ENCODE measurements at regions not wholly inside any gene's neighbourhood (a gene's known extent, or its start where the extent isn't known, plus 50 kb on each side); places are given as distances from the start of the nearest gene placed in this dataset.

- DNase-seq, result no peak
Observed at GRCh38 chr6:147095316-147095715, 108.9 kb upstream of the STXBP5 start.

GRCh38 chr6:147099974-147100373 lies 104.2 kb upstream of the STXBP5 start:
- no peak for DNase-seq

GRCh38 chr6:147103007-147103406 lies 101.2 kb upstream of the STXBP5 start:
- no peak for DNase-seq

- no peak for DNase-seq
Observed at GRCh38 chr6:147103694-147104093, 100.5 kb upstream of the STXBP5 start.

- DNase-seq, result no peak
Observed at GRCh38 chr6:147105786-147106185, 98.4 kb upstream of the STXBP5 start.

- no peak for DNase-seq
Observed at GRCh38 chr6:147106759-147107401, 97.3 kb upstream of the STXBP5 start.

- DNase-seq, result no peak
Observed at GRCh38 chr6:147108259-147108910, 95.8 kb upstream of the STXBP5 start.

GRCh38 chr6:147109707-147110106 lies 94.5 kb upstream of the STXBP5 start:
- no peak for DNase-seq

GRCh38 chr6:147116056-147116455 lies 88.2 kb upstream of the STXBP5 start:
- DNase-seq, result no peak

- DNase-seq, result no peak
Observed at GRCh38 chr6:147117011-147117410, 87.2 kb upstream of the STXBP5 start.

GRCh38 chr6:147117580-147117979 lies 86.6 kb upstream of the STXBP5 start:
- DNase-seq, result no peak

- no peak for DNase-seq
Observed at GRCh38 chr6:147119310-147119709, 84.9 kb upstream of the STXBP5 start.

- DNase-seq, result no peak
Observed at GRCh38 chr6:147122823-147123222, 81.4 kb upstream of the STXBP5 start.

GRCh38 chr6:147126618-147127022 lies 77.6 kb upstream of the STXBP5 start:
- DNase-seq, result no peak

- DNase-seq, result no peak
Observed at GRCh38 chr6:147127587-147127986, 76.6 kb upstream of the STXBP5 start.

- no peak for DNase-seq
Observed at GRCh38 chr6:147128056-147128455, 76.2 kb upstream of the STXBP5 start.

GRCh38 chr6:147131532-147132128 lies 72.6 kb upstream of the STXBP5 start:
- no peak for DNase-seq

GRCh38 chr6:147132889-147133288 lies 71.3 kb upstream of the STXBP5 start:
- no peak for DNase-seq

GRCh38 chr6:147133669-147134068 lies 70.5 kb upstream of the STXBP5 start:
- no peak for DNase-seq

GRCh38 chr6:147135211-147135681 lies 69.0 kb upstream of the STXBP5 start:
- DNase-seq, result no peak

GRCh38 chr6:147136057-147136456 lies 68.2 kb upstream of the STXBP5 start:
- no peak for DNase-seq

GRCh38 chr6:147137986-147138385 lies 66.2 kb upstream of the STXBP5 start:
- no peak for DNase-seq

GRCh38 chr6:147138835-147139234 lies 65.4 kb upstream of the STXBP5 start:
- no peak for DNase-seq

- DNase-seq, result no peak
Observed at GRCh38 chr6:147141711-147142308, 62.4 kb upstream of the STXBP5 start.

All from stimulated activated CD4-positive, alpha-beta T cell treated with anti-CD3 and anti-CD28 coated beads, Interleukin-2, amount 100 ng/mL, for 24 hours (primary cell).